PC-9 (cell line): ENCODE measurements at regions not wholly inside any gene's neighbourhood (a gene's known extent, or its start where the extent isn't known, plus 50 kb on each side); places are given as distances from the start of the nearest gene placed in this dataset.
"Not testable (repeated sequence)": the region's sequence is repeated elsewhere in the genome, so short reads cannot be mapped to it uniquely, and the experiment has no call there.

Source experiments
- BruUV-seq: library from RNA; stranded (reverse); fragments of 400-500 nt; replicated peaks from 2 replicates; lab custom pipeline; 2021; lab: Mats Ljungman, UMichigan
- CTCF ChIA-PET: fragments of 300-600 bp; sonication (Branson Sonifier 250); formaldehyde crosslinking; loops from one replicate; lab custom pipeline; 2022; ENCODE audit warnings: antibody characterized with exemption; lab: Charles Lee
- POLR2A ChIA-PET: fragments of 300-600 bp; sonication (Branson Sonifier 250); formaldehyde crosslinking; loops from one replicate; lab custom pipeline; 2022; ENCODE audit warnings: antibody characterized with exemption; ENCODE audit not compliant: unreplicated experiment; lab: Charles Lee
- DNase-seq, 2 experiments: peaks; one replicate each; pipeline versions ENCODE4 v3.0.0 to v3.0.0-alpha.2; 2015 to 2022; ENCODE audit warnings: mixed read lengths in 1 of 2
- H2AFZ ChIP-seq: fragments of 200-600 bp; sonication (generic); 2 replicates; pipeline ENCODE4 v1.8.1; 2017; ENCODE audit warnings: antibody characterized with exemption
- H3F3A ChIP-seq: fragments of 200-600 bp; sonication (generic); 2 replicates; pipeline ENCODE4 v1.8.1; 2017; ENCODE audit warnings: antibody characterized with exemption, mild to moderate bottlenecking, low read depth; ENCODE audit not compliant: insufficient read depth
- H3K27ac ChIP-seq: fragments of 200-600 bp; sonication (generic); 2 replicates; pipeline ENCODE4 v1.6.1; 2016; ENCODE audit warnings: mixed run types
- H3K27me3 ChIP-seq: fragments of 200-600 bp; sonication (generic); 2 replicates; pipeline ENCODE4 v1.6.1; 2016; ENCODE audit warnings: low read depth, mixed run types; ENCODE audit not compliant: insufficient read depth
- H3K36me3 ChIP-seq: fragments of 200-600 bp; sonication (generic); 2 replicates; pipeline ENCODE4 v1.6.1; 2016; ENCODE audit warnings: low read depth, mixed run types
- H3K4me1 ChIP-seq: fragments of 200-600 bp; sonication (generic); replicated peaks from 2 replicates; pipeline ENCODE4 v1.6.1; 2016; ENCODE audit warnings: mixed run types; ENCODE audit not compliant: insufficient read depth
- H3K4me2 ChIP-seq: fragments of 200-600 bp; sonication (generic); 2 replicates; pipeline ENCODE4 v1.6.1; 2017; ENCODE audit warnings: mixed run types
- H3K4me3 ChIP-seq: fragments of 200-600 bp; sonication (generic); 2 replicates; pipeline ENCODE4 v1.6.1; 2016; ENCODE audit warnings: mixed run types
- H3K79me2 ChIP-seq: fragments of 200-600 bp; sonication (generic); 2 replicates; pipeline ENCODE4 v1.6.1; 2017; ENCODE audit warnings: low read depth, mixed run types
- H3K9me2 ChIP-seq: fragments of 200-600 bp; sonication (generic); 2 replicates; pipeline ENCODE4 v1.8.1; 2017; ENCODE audit warnings: mild to moderate bottlenecking; ENCODE audit not compliant: insufficient read depth
- H3K9me3 ChIP-seq: fragments of 200-600 bp; sonication (generic); 2 replicates; pipeline ENCODE4 v1.8.1; 2016; ENCODE audit warnings: low read depth; ENCODE audit not compliant: insufficient read depth
- H4K20me1 ChIP-seq: fragments of 200-600 bp; sonication (generic); 2 replicates; pipeline ENCODE4 v1.8.1; 2017; ENCODE audit not compliant: insufficient read depth
- CTCF ChIP-seq: fragments of 200-600 bp; sonication (generic); conservative IDR thresholded peaks from 2 replicates; pipeline ENCODE4 v1.6.1; 2017; ENCODE audit warnings: mixed run types, antibody characterized with exemption, mild to moderate bottlenecking, moderate library complexity
- EZH2 ChIP-seq: fragments of 200-600 bp; sonication (generic); IDR thresholded peaks from 2 replicates; pipeline ENCODE4 v1.8.0; 2017; ENCODE audit warnings: antibody characterized with exemption, low read depth
- intact Hi-C: fragments of 100-400 bp; cut with micrococcal nuclease; formaldehyde crosslinking; loops from one replicate; pipeline ENCODE4 v1.10.0; 2022; ENCODE audit not compliant: unreplicated experiment

GRCh38 chr22:25331050-25331449, 111.6 kb downstream of the CRYBB2 start:
- no peaks in the 10 kb centered on the region for H3K27me3 ChIP-seq
- no peak for DNase-seq
- no peak overlapping the region for H3K4me3 ChIP-seq
- no peaks in the 10 kb centered on the region for H3K9me2 ChIP-seq
- no peaks in the 10 kb centered on the region for H3K4me1 ChIP-seq
- no TSS peak for BruUV-seq
- H3F3A ChIP-seq = no peaks in the 10 kb centered on the region
- no peaks in the 10 kb centered on the region for H3K9me3 ChIP-seq
- no peaks in the 10 kb centered on the region for H3K36me3 ChIP-seq
- H4K20me1 ChIP-seq = no peaks in the 10 kb centered on the region
- no peak overlapping the region for H2AFZ ChIP-seq
- intact Hi-C loops = no loop called here
- TF ChIP-seq EZH2 (no peak), CTCF (no peak)
- H3K27ac ChIP-seq = no peak overlapping the region
- ChIA-PET CTCF (no interaction called here), POLR2A (no interaction called here)
- no peak overlapping the region for H3K4me2 ChIP-seq
- H3K79me2 ChIP-seq = no peaks in the 10 kb centered on the region

- DNase-seq, H3K4me3 ChIP-seq, H4K20me1 ChIP-seq, H2AFZ ChIP-seq, H3K4me2 ChIP-seq, BruUV-seq, CTCF ChIA-PET, H3K27me3 ChIP-seq, POLR2A ChIA-PET, H3K27ac ChIP-seq, H3K36me3 ChIP-seq, H3K9me2 ChIP-seq, H3F3A ChIP-seq, H3K4me1 ChIP-seq, H3K79me2 ChIP-seq, H3K9me3 ChIP-seq, intact Hi-C loops: not testable (repeated sequence)
Measured at GRCh38 chr22:25331911-25332310, 112.5 kb downstream of the CRYBB2 start.

- Histone ChIP-seq H3F3A (no peaks in the 10 kb centered on the region), H2AFZ (no peak overlapping the region), H3K4me1 (no peaks in the 10 kb centered on the region), H3K4me2 (no peak overlapping the region), H3K9me3 (no peaks in the 10 kb centered on the region), H4K20me1 (no peaks in the 10 kb centered on the region), H3K79me2 (no peaks in the 10 kb centered on the region), H3K27me3 (no peaks in the 10 kb centered on the region), H3K36me3 (no peaks in the 10 kb centered on the region), H3K4me3 (no peak overlapping the region), H3K9me2 (no peaks in the 10 kb centered on the region), H3K27ac (no peak overlapping the region)
- ChIA-PET CTCF (no interaction called here), POLR2A (no interaction called here)
- no peak for DNase-seq
- intact Hi-C loops = no loop called here
- TF ChIP-seq EZH2 (no peak), CTCF (no peak)
- BruUV-seq = no TSS peak
Measured at GRCh38 chr22:25332386-25332785, 112.9 kb downstream of the CRYBB2 start.

- CTCF ChIA-PET = no interaction called here
- BruUV-seq = no TSS peak
Measured at GRCh38 chr22:25334162-25334490, 114.7 kb downstream of the CRYBB2 start.

GRCh38 chr22:25334631-25335030, 115.2 kb downstream of the CRYBB2 start:
- H3K27me3 ChIP-seq, H3K4me3 ChIP-seq, DNase-seq, CTCF ChIA-PET, H3K4me2 ChIP-seq, intact Hi-C loops, H3K79me2 ChIP-seq, H3K9me3 ChIP-seq, H3K36me3 ChIP-seq, H3K9me2 ChIP-seq, H3K4me1 ChIP-seq, H2AFZ ChIP-seq, H3F3A ChIP-seq, H4K20me1 ChIP-seq, H3K27ac ChIP-seq, BruUV-seq, POLR2A ChIA-PET: not testable (repeated sequence)

More at GRCh38 chr22:25334162-25334490, 114.7 kb downstream of the CRYBB2 start:
- no peak overlapping the region for H3K4me3 ChIP-seq
- no peak for DNase-seq
- H3K9me3 ChIP-seq = no peaks in the 10 kb centered on the region
- no peaks in the 10 kb centered on the region for H4K20me1 ChIP-seq
- H2AFZ ChIP-seq = no peak overlapping the region
- no peak overlapping the region for H3K4me2 ChIP-seq
- H3F3A ChIP-seq = no peaks in the 10 kb centered on the region
- no peaks in the 10 kb centered on the region for H3K79me2 ChIP-seq
- H3K36me3 ChIP-seq = no peaks in the 10 kb centered on the region
- TF ChIP-seq EZH2 (no peak), CTCF (peak; percentile 55)
- no peak overlapping the region for H3K27ac ChIP-seq
- H3K4me1 ChIP-seq = no peaks in the 10 kb centered on the region
- H3K9me2 ChIP-seq = no peaks in the 10 kb centered on the region
- intact Hi-C loops = no loop called here
- no peaks in the 10 kb centered on the region for H3K27me3 ChIP-seq
- POLR2A ChIA-PET = no interaction called here
